ENCODE measurements at regions not wholly inside any gene's neighbourhood (a gene's known extent, or its start where the extent isn't known, plus 50 kb on each side); places are given as distances from the start of the nearest gene placed in this dataset.

DNA sequence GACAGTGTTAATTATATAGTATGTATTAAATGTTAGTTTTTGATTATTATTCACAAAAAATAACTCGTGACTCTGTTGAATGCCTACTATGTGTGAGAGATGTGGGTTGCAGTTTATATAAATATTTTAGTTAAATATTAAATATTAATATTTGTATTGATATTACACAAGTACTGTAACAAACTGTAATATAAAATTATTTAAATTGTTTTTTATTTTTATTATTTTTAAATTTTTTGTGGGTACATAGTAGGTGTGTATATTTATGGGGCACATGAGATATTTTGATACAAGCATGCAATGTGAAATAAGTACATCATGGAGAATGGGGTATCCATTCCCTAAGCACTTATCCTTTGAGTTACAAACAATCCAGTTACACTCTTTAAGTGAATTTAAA is 196.1 kb upstream of the ZNF717 start:
- no peak overlapping the region for H3K4me3 ChIP-seq
- TF ChIP-seq POLR2AphosphoS5 (IDR thresholded peaks at IDR 0.05) = no peak
- TF ChIP-seq EP300 (IDR thresholded peaks at IDR 0.05) = no peak
- no peak for TF ChIP-seq POLR2A (IDR thresholded peaks at IDR 0.05)
- TF ChIP-seq CTCF (IDR thresholded peaks at IDR 0.05) = no peak
- peaks cover 0 to 5% (median 2%) of the 10 kb centered on the region in 4 donors for H3K9me3 ChIP-seq
- WGBS, 5 donors = 55 to 78% (median 71%) methylated on average over 1 of the region's 1 CpG
- no peak for DNase-seq
- intact Hi-C loops (cut with DNase I; ENCODE audit: low total_unique reads) = no loop called here
- no peaks in the 10 kb centered on the region for H3K4me1 ChIP-seq
- no peak overlapping the region for H3K27ac ChIP-seq
- no peaks in the 10 kb centered on the region for H3K27me3 ChIP-seq
- H3K36me3 ChIP-seq = no peaks in the 10 kb centered on the region

- intact Hi-C loops (cut with DNase I; ENCODE audit: low total_unique reads) = no loop called here
- Histone ChIP-seq H3K27me3 (no peaks in the 10 kb centered on the region), H3K9me3 (peaks cover 0 to 5% (median 2%) of the 10 kb centered on the region in 4 donors), H3K27ac (no peak overlapping the region), H3K4me3 (no peak overlapping the region), H3K4me1 (no peaks in the 10 kb centered on the region), H3K36me3 (no peaks in the 10 kb centered on the region)
- no peak for TF ChIP-seq CTCF (IDR thresholded peaks at IDR 0.05)
- no peak for TF ChIP-seq POLR2AphosphoS5 (IDR thresholded peaks at IDR 0.05)
- no peak for TF ChIP-seq EP300 (IDR thresholded peaks at IDR 0.05)
- TF ChIP-seq POLR2A (IDR thresholded peaks at IDR 0.05) = no peak
- WGBS, 5 donors = 83 to 94% (median 87%) methylated on average over 3 of the region's 3 CpGs
- no peak for DNase-seq
Measured at GRCh38 chr3:75982151-75982550, 196.8 kb upstream of the ZNF717 start.

GRCh38 chr3:75983111-75983510 is 197.8 kb upstream of the ZNF717 start:
- no peak for DNase-seq
- TF ChIP-seq CTCF (IDR thresholded peaks at IDR 0.05) (no peak), EP300 (IDR thresholded peaks at IDR 0.05) (no peak), POLR2AphosphoS5 (IDR thresholded peaks at IDR 0.05) (no peak), POLR2A (IDR thresholded peaks at IDR 0.05) (no peak)
- H3K27ac ChIP-seq = no peak overlapping the region
- WGBS, 5 donors = 41 to 63% (median 57%) methylated on average over 2 of the region's 2 CpGs
- no peaks in the 10 kb centered on the region for H3K27me3 ChIP-seq
- intact Hi-C loops (cut with DNase I; ENCODE audit: low total_unique reads) = no loop called here
- H3K4me3 ChIP-seq = no peak overlapping the region
- no peaks in the 10 kb centered on the region for H3K36me3 ChIP-seq
- peaks cover 0 to 5% (median 2%) of the 10 kb centered on the region in 4 donors for H3K9me3 ChIP-seq
- H3K4me1 ChIP-seq = no peaks in the 10 kb centered on the region

DNA sequence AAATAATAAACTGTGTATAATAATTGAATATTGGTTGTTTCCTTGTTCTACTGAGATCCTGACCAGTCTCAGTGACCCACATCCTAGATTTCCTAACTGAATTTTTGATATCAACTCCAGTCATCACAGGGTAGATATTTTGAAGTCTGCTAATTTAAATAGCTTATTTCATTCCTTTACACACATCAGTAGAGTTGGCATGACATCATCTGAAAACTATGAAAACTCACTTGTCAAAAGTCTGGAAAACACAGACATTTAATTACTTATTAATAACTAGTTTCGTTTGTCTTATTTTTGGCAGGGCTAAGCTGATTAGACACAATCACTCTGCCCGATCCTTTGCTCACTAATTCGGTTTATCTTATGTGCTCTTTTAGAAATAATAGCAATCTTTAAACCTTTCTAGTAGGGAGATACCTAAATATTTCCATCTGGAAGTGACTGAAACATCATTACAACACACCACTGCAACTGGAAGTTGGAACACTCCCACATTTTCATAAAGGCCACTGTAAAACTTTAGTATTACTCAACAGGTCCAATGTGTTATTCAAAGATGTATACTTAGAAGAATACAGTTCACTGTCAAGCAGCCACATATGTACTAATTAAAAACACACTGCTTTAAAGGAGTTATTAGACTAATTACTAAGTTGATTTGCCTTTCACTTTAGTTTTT is 198.4 kb upstream of the ZNF717 start:
- intact Hi-C loops (cut with DNase I; ENCODE audit: low total_unique reads) = no loop called here
- DNase-seq = no peak
- TF ChIP-seq POLR2A (IDR thresholded peaks at IDR 0.05) = no peak
- TF ChIP-seq POLR2AphosphoS5 (IDR thresholded peaks at IDR 0.05) = no peak
- TF ChIP-seq EP300 (IDR thresholded peaks at IDR 0.05) = no peak
- TF ChIP-seq CTCF (IDR thresholded peaks at IDR 0.05) = no peak
- H3K36me3 ChIP-seq = no peaks in the 10 kb centered on the region
- H3K9me3 ChIP-seq = peaks cover 0 to 5% (median 2%) of the 10 kb centered on the region in 4 donors
- H3K27me3 ChIP-seq = no peaks in the 10 kb centered on the region
- no peaks in the 10 kb centered on the region for H3K4me1 ChIP-seq
- no peak overlapping the region for H3K4me3 ChIP-seq
- WGBS, 5 donors = 42 to 61% (median 49%) methylated on average over 3 of the region's 3 CpGs
- H3K27ac ChIP-seq = no peak overlapping the region

Data from stomach (tissue), 8 donors.